Gastroesophageal sphincter (tissue), 3 donors: ENCODE measurements at regions not wholly inside any gene's neighbourhood (a gene's known extent, or its start where the extent isn't known, plus 50 kb on each side); places are given as distances from the start of the nearest gene placed in this dataset.

ENCODE experiments used
- CTCF ChIP-seq, 4 experiments: fragments of 200-600 bp in 2 of 4; fragments of 450-650 bp in 2 of 4; sonication (generic) in 1 of 4; IDR thresholded peaks; one replicate each; pipeline ENCODE4 v1.5.1; 2017 to 2019; ENCODE audit warnings: antibody characterized with exemption in 4 of 4, mild to moderate bottlenecking in 2 of 4, moderate library complexity in 2 of 4
- EP300 ChIP-seq: sonication (generic); formaldehyde crosslinking; IDR thresholded peaks from one replicate; pipeline ENCODE4 v1.6.1; 2017; ENCODE audit warnings: antibody characterized with exemption, mild to moderate bottlenecking
- POLR2A ChIP-seq, 2 donors: fragments of 450-650 bp; IDR thresholded peaks; one replicate each; pipeline ENCODE4 v1.6.1; 2017; ENCODE audit warnings: antibody characterized with exemption in 2 of 2, mild to moderate bottlenecking in 2 of 2, moderate library complexity in 1 of 2
- POLR2AphosphoS5 ChIP-seq: sonication (generic); formaldehyde crosslinking; IDR thresholded peaks from one replicate; pipeline ENCODE4 v1.6.1; 2017; ENCODE audit warnings: antibody characterized with exemption

- no peak for TF ChIP-seq EP300
- no peak for TF ChIP-seq POLR2A (IDR thresholded peaks at IDR 0.05)
- TF ChIP-seq CTCF (IDR thresholded peaks at IDR 0.05) = no peak
- TF ChIP-seq POLR2AphosphoS5 = no peak
Measured at GRCh38 chr4:60117726-60118323, 1082.3 kb upstream of the ADGRL3 start.
